HCT116 (cell line): ENCODE measurements at regions not wholly inside any gene's neighbourhood (a gene's known extent, or its start where the extent isn't known, plus 50 kb on each side); places are given as distances from the start of the nearest gene placed in this dataset.

Experiments used
- ATAC-seq: fragments of 200-7000 bp; cut with Tn5 transposase; 2 replicates; pipeline ENCODE4 v1.9.1; 2020; ENCODE audit warnings: mild to moderate bottlenecking, moderate library complexity
- BruUV-seq: library from RNA; stranded (reverse); fragments of 400-500 nt; replicated peaks from 2 replicates; lab custom pipeline; 2021; lab: Mats Ljungman, UMichigan
- CTCF ChIA-PET: fragments of 300-600 bp; sonication (Branson Sonifier 250); formaldehyde crosslinking; loops from one replicate; lab custom pipeline; 2021; ENCODE audit warnings: antibody characterized with exemption; lab: Charles Lee
- POLR2A ChIA-PET: fragments of 300-600, 350-600 bp; sonication (Branson Sonifier 250); formaldehyde crosslinking; loops from one replicate; lab custom pipeline; 2021; ENCODE audit warnings: antibody characterized with exemption; lab: Charles Lee
- RAD21 ChIA-PET, 2 experiments: fragments of 300-600 bp; sonication (Branson Sonifier 250); formaldehyde crosslinking; loops; one replicate each; lab custom pipeline; 2023; ENCODE audit warnings: low total read pairs in 2 of 2; ENCODE audit not compliant: uncharacterized antibody in 2 of 2, unreplicated experiment in 2 of 2, low non-redundant PET in 1 of 2; lab: Charles Lee
- DNase-seq: peaks from one replicate; pipeline ENCODE4 v3.0.0-alpha.2; 2010; ENCODE audit warnings: low read depth, low spot score
- H2AFZ ChIP-seq: fragments of 200-600 bp; shearing (Covaris generic), sonication (generic); 2 replicates; pipeline ENCODE4 v1.6.1; 2017; ENCODE audit warnings: low read depth, mixed run types, mixed read lengths, antibody characterized with exemption, low read length; ENCODE audit not compliant: poor library complexity, severe bottlenecking
- H3K27ac ChIP-seq: 2 replicates; pipeline ENCODE4 v1.5.1; 2012; ENCODE audit warnings: low read depth, low read length
- H3K27me3 ChIP-seq: fragments of 200-600 bp; sonication (generic); 2 replicates; pipeline ENCODE4 v1.6.1; 2016; ENCODE audit warnings: mixed run types, low read length, mixed read lengths; ENCODE audit not compliant: insufficient read depth
- H3K36me3 ChIP-seq, 2 experiments: fragments of 200-500 bp in 1 of 2; fragments of 200-600 bp in 1 of 2; sonication (Bioruptor generic) in 1 of 2; sonication (generic) in 1 of 2; 2 replicates each; pipeline versions ENCODE4 v1.5.1 to v1.6.1; 2014 to 2016; ENCODE audit warnings: low read length in 2 of 2, inconsistent platforms in 1 of 2, mixed read lengths in 1 of 2, mixed run types in 1 of 2; ENCODE audit not compliant: insufficient read depth in 2 of 2, control insufficient read depth in 1 of 2
- H3K4me1 ChIP-seq, 2 experiments: fragments of 200-600 bp in 1 of 2; sonication (generic) in 1 of 2; 2 replicates each; pipeline versions ENCODE4 v1.5.1 to v1.6.1; 2012 to 2017; ENCODE audit warnings: low read length in 2 of 2, inconsistent platforms in 1 of 2, mild to moderate bottlenecking in 1 of 2, mixed read lengths in 1 of 2, mixed run types in 1 of 2, moderate library complexity in 1 of 2; ENCODE audit not compliant: insufficient read depth in 2 of 2, control insufficient read depth in 1 of 2
- H3K4me2 ChIP-seq: fragments of 200-600 bp; sonication (generic); 2 replicates; pipeline ENCODE4 v1.6.1; 2017; ENCODE audit warnings: mixed run types, low read length, mixed read lengths
- H3K4me3 ChIP-seq, 2 experiments: fragments of 200-600 bp in 1 of 2; sonication (generic) in 1 of 2; replicated peaks in 1 of 2; 2 replicates each; pipeline ENCODE4 v1.5.1; 2011 to 2016; ENCODE audit warnings: low read length in 2 of 2, control low read depth in 1 of 2, low read depth in 1 of 2, mild to moderate bottlenecking in 1 of 2, mixed read lengths in 1 of 2, mixed run types in 1 of 2
- H3K79me2 ChIP-seq: fragments of 200-600 bp; sonication (generic); 2 replicates; pipeline ENCODE4 v1.6.1; 2017; ENCODE audit warnings: mild to moderate bottlenecking, mixed run types, low read length, moderate library complexity, mixed read lengths; ENCODE audit not compliant: insufficient read depth
- H3K9ac ChIP-seq: fragments of 200-600 bp; sonication (generic); 2 replicates; pipeline ENCODE4 v1.6.1; 2016; ENCODE audit warnings: low read length, mixed read lengths
- H3K9me2 ChIP-seq: fragments of 200-600 bp; sonication (generic), shearing (Covaris generic); 2 replicates; pipeline ENCODE4 v1.6.1; 2017; ENCODE audit warnings: mixed run types, mild to moderate bottlenecking, moderate library complexity; ENCODE audit not compliant: insufficient read depth
- H3K9me3 ChIP-seq, 2 experiments: fragments of 200-500 bp in 1 of 2; fragments of 200-600 bp in 1 of 2; sonication (Bioruptor generic) in 1 of 2; sonication (generic) in 1 of 2; 2 replicates each; pipeline ENCODE4 v1.6.1; 2014 to 2017; ENCODE audit warnings: low read length in 2 of 2, mixed read lengths in 2 of 2, inconsistent platforms in 1 of 2, low read depth in 1 of 2, mild to moderate bottlenecking in 1 of 2, mixed run types in 1 of 2, moderate library complexity in 1 of 2; ENCODE audit not compliant: control insufficient read depth in 1 of 2, insufficient read depth in 1 of 2
- H4K20me1 ChIP-seq: fragments of 200-600 bp; sonication (generic), shearing (Covaris generic); 2 replicates; pipeline ENCODE4 v1.6.1; 2017; ENCODE audit warnings: mixed run types, mild to moderate bottlenecking, moderate library complexity; ENCODE audit not compliant: insufficient read depth
- CBX3 ChIP-seq: IDR thresholded peaks from 2 replicates; pipeline ENCODE4 v1.6.1; 2012; ENCODE audit warnings: low read depth
- CEBPB ChIP-seq: IDR thresholded peaks from 2 replicates; pipeline ENCODE4 v1.6.1; 2012; ENCODE audit warnings: low read depth
- EGR1 ChIP-seq: IDR thresholded peaks from 2 replicates; pipeline ENCODE4 v1.6.1; 2012; ENCODE audit warnings: low read depth
- ELF1 ChIP-seq: IDR thresholded peaks from 2 replicates; pipeline ENCODE4 v1.6.1; 2012; ENCODE audit warnings: low read depth, borderline replicate concordance
- EZH2 ChIP-seq: fragments of 200-600 bp; sonication (generic); IDR thresholded peaks from 2 replicates; pipeline ENCODE4 v1.6.1; 2017; ENCODE audit warnings: antibody characterized with exemption, mixed run types
- EZH2phosphoT487 ChIP-seq: fragments of 200-600 bp; IDR thresholded peaks from 2 replicates; pipeline ENCODE4 v1.6.1; 2018; ENCODE audit warnings: antibody characterized with exemption, borderline replicate concordance
- JUND ChIP-seq: IDR thresholded peaks from 2 replicates; pipeline ENCODE4 v1.6.1; 2012
- POLR2A ChIP-seq: IDR thresholded peaks from 2 replicates; pipeline ENCODE4 v1.7.0; 2011; ENCODE audit warnings: borderline replicate concordance; ENCODE audit not compliant: insufficient read depth, insufficient read length; ENCODE audit errors: extremely low read depth
- POLR2AphosphoS5 ChIP-seq: IDR thresholded peaks from 2 replicates; pipeline ENCODE4 v1.6.1; 2011; ENCODE audit warnings: mild to moderate bottlenecking, low read depth, low read length, moderate library complexity
- SIN3A ChIP-seq: IDR thresholded peaks from 2 replicates; pipeline ENCODE4 v1.6.1; 2012; ENCODE audit warnings: low read depth
- SP1 ChIP-seq: IDR thresholded peaks from 2 replicates; pipeline ENCODE4 v1.6.1; 2012; ENCODE audit warnings: low read depth
- SRF ChIP-seq: IDR thresholded peaks from 2 replicates; pipeline ENCODE4 v1.6.1; 2012; ENCODE audit warnings: low read depth
- YY1 ChIP-seq: IDR thresholded peaks from 2 replicates; pipeline ENCODE4 v1.6.1; 2011; ENCODE audit warnings: low read length, low read depth, moderate library complexity, mild to moderate bottlenecking; ENCODE audit not compliant: insufficient replicate concordance; ENCODE audit errors: extremely low read depth
- ZFX ChIP-seq: fragments of 450-650 bp; IDR thresholded peaks from 2 replicates; pipeline ENCODE4 v1.6.1; 2017
- ZNF274 ChIP-seq: fragments of 200-500 bp; sonication (Bioruptor generic); IDR thresholded peaks from 2 replicates; pipeline ENCODE4 v1.6.1; 2014; ENCODE audit warnings: mild to moderate bottlenecking, low read depth, low read length, inconsistent platforms
- intact Hi-C: fragments of 100-400 bp; cut with micrococcal nuclease; formaldehyde crosslinking; loops from 2 replicates; pipeline ENCODE4 v1.10.0; 2022
- TF ChIP-seq, protein P1 (sequence below), 3 experiments: fragments of 200-600 bp in 1 of 3; sonication (generic) in 1 of 3; IDR thresholded peaks in 2 of 3; conservative IDR thresholded peaks in 1 of 3; 2 replicates each; pipeline ENCODE4 v1.5.1; 2012 to 2017; ENCODE audit warnings: low read depth in 2 of 3, low read length in 2 of 3, antibody characterized with exemption in 1 of 3, borderline replicate concordance in 1 of 3, control low read depth in 1 of 3, mild to moderate bottlenecking in 1 of 3, mixed read lengths in 1 of 3, mixed run types in 1 of 3, moderate library complexity in 1 of 3; ENCODE audit not compliant: insufficient read depth in 1 of 3
- TF ChIP-seq, protein P2 (sequence below): IDR thresholded peaks from 2 replicates; pipeline ENCODE4 v1.6.1; 2012; ENCODE audit warnings: low read depth
- TF ChIP-seq, protein P3 (sequence below): IDR thresholded peaks from 2 replicates; pipeline ENCODE4 v1.6.1; 2012
- TF ChIP-seq, protein P4 (sequence below): IDR thresholded peaks from 2 replicates; pipeline ENCODE4 v1.6.1; 2011; ENCODE audit warnings: mild to moderate bottlenecking, low read length, moderate library complexity; ENCODE audit not compliant: insufficient replicate concordance; ENCODE audit errors: extremely low read depth
- TF ChIP-seq, protein P5 (sequence below): IDR thresholded peaks from 2 replicates; pipeline ENCODE4 v1.6.1; 2012

DNA sequence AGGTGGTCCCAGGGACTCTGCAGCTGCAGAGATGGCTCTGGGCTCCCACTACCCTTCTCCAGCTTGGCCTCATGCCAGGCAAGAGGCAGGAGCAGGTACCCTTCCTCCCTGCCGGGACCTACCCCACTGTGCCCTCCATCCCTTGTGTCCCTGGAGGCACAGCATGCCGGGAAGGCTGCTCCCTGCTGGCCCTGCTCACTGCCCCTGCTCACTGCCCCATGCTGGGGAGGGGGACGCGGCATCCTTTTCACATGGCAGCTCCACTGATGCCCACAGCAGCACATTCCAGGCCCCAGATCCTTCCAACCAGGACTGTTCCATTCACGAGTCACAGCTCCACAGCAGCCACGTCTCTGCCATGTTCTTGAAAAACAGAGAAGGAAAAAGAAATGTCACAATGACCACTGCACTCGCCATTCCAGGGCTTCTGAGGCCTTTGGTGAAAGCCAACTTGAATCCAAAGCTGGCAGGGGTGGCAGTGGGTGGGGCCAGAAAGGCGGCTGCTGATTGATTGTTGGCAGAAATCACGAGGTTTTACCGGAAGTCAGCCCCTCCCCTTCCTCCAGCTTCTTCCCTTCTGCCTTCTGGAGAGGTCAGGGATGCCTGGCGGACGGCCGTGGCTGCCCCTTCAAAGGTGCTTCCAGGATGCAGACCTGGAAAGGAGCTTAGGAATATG, 268.0 kb downstream of the CYP26B1 start:
- BruUV-seq, result no TSS peak
- DNase-seq, result no peak
- Histone ChIP-seq H3K4me1 (peaks cover 39 to 57% of the 10 kb centered on the region in 2 experiments), H3K4me2 (peak overlapping the region; percentile 70), H3K9me2 (no peaks in the 10 kb centered on the region), H3K4me3 (no peak overlapping the region), H2AFZ (no peak overlapping the region), H4K20me1 (no peaks in the 10 kb centered on the region), H3K9ac (no peak overlapping the region), H3K9me3 (no peaks in the 10 kb centered on the region), H3K79me2 (no peaks in the 10 kb centered on the region), H3K27me3 (no peaks in the 10 kb centered on the region), H3K27ac (peak overlapping the region; percentile 64; the same call in 1 of the 2 replicates), H3K36me3 (no peaks in the 10 kb centered on the region)
- TF ChIP-seq YY1, result no peak
- TF ChIP-seq CBX3, result no peak
- TF ChIP-seq JUND, result no peak
- TF ChIP-seq EGR1, result no peak
- no peak for TF ChIP-seq POLR2AphosphoS5
- no peak for TF ChIP-seq SIN3A
- TF ChIP-seq, protein P1, sequence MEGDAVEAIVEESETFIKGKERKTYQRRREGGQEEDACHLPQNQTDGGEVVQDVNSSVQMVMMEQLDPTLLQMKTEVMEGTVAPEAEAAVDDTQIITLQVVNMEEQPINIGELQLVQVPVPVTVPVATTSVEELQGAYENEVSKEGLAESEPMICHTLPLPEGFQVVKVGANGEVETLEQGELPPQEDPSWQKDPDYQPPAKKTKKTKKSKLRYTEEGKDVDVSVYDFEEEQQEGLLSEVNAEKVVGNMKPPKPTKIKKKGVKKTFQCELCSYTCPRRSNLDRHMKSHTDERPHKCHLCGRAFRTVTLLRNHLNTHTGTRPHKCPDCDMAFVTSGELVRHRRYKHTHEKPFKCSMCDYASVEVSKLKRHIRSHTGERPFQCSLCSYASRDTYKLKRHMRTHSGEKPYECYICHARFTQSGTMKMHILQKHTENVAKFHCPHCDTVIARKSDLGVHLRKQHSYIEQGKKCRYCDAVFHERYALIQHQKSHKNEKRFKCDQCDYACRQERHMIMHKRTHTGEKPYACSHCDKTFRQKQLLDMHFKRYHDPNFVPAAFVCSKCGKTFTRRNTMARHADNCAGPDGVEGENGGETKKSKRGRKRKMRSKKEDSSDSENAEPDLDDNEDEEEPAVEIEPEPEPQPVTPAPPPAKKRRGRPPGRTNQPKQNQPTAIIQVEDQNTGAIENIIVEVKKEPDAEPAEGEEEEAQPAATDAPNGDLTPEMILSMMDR (IDR thresholded peaks at IDR 0.05 in 2 of 3, conservative IDR thresholded peaks at IDR 0.05 in 1 of 3; ENCODE audit: borderline replicate concordance in 1 of 3, insufficient read depth in 1 of 3, low read depth in 2 of 3, low read length in 2 of 3), result no peak
- no peak for TF ChIP-seq EZH2
- TF ChIP-seq SP1, result no peak
- no peak for TF ChIP-seq CEBPB
- no peak for TF ChIP-seq ZNF274
- TF ChIP-seq ELF1, result no peak
- TF ChIP-seq, protein P2, sequence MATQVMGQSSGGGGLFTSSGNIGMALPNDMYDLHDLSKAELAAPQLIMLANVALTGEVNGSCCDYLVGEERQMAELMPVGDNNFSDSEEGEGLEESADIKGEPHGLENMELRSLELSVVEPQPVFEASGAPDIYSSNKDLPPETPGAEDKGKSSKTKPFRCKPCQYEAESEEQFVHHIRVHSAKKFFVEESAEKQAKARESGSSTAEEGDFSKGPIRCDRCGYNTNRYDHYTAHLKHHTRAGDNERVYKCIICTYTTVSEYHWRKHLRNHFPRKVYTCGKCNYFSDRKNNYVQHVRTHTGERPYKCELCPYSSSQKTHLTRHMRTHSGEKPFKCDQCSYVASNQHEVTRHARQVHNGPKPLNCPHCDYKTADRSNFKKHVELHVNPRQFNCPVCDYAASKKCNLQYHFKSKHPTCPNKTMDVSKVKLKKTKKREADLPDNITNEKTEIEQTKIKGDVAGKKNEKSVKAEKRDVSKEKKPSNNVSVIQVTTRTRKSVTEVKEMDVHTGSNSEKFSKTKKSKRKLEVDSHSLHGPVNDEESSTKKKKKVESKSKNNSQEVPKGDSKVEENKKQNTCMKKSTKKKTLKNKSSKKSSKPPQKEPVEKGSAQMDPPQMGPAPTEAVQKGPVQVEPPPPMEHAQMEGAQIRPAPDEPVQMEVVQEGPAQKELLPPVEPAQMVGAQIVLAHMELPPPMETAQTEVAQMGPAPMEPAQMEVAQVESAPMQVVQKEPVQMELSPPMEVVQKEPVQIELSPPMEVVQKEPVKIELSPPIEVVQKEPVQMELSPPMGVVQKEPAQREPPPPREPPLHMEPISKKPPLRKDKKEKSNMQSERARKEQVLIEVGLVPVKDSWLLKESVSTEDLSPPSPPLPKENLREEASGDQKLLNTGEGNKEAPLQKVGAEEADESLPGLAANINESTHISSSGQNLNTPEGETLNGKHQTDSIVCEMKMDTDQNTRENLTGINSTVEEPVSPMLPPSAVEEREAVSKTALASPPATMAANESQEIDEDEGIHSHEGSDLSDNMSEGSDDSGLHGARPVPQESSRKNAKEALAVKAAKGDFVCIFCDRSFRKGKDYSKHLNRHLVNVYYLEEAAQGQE, result no peak
- no peak for TF ChIP-seq SRF
- no peak for TF ChIP-seq EZH2phosphoT487
- TF ChIP-seq POLR2A, result no peak
- no peak for TF ChIP-seq ZFX
- TF ChIP-seq, protein P3, sequence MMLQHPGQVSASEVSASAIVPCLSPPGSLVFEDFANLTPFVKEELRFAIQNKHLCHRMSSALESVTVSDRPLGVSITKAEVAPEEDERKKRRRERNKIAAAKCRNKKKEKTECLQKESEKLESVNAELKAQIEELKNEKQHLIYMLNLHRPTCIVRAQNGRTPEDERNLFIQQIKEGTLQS, result no peak
- TF ChIP-seq, protein P4, sequence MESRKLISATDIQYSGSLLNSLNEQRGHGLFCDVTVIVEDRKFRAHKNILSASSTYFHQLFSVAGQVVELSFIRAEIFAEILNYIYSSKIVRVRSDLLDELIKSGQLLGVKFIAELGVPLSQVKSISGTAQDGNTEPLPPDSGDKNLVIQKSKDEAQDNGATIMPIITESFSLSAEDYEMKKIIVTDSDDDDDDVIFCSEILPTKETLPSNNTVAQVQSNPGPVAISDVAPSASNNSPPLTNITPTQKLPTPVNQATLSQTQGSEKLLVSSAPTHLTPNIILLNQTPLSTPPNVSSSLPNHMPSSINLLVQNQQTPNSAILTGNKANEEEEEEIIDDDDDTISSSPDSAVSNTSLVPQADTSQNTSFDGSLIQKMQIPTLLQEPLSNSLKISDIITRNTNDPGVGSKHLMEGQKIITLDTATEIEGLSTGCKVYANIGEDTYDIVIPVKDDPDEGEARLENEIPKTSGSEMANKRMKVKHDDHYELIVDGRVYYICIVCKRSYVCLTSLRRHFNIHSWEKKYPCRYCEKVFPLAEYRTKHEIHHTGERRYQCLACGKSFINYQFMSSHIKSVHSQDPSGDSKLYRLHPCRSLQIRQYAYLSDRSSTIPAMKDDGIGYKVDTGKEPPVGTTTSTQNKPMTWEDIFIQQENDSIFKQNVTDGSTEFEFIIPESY, result no peak
- TF ChIP-seq, protein P5, sequence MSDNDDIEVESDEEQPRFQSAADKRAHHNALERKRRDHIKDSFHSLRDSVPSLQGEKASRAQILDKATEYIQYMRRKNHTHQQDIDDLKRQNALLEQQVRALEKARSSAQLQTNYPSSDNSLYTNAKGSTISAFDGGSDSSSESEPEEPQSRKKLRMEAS, result no peak
- intact Hi-C loops, result no loop called here
- POLR2A ChIA-PET, result no interaction called here
- RAD21 ChIA-PET, result no interaction called here
- no peak for ATAC-seq
- CTCF ChIA-PET, result interaction anchor here (0.9 kb wide), 1 partner anchor 271 kb away, joined by 3 read pairs; no protein-coding TSS in a partner anchor
